GM12878 (cell line): ENCODE measurements at regions not wholly inside any gene's neighbourhood (a gene's known extent, or its start where the extent isn't known, plus 50 kb on each side); places are given as distances from the start of the nearest gene placed in this dataset.

ENCODE experiments used
- ATAC-seq: fragments of 200-7000 bp; cut with Tn5 transposase; 3 replicates; pipeline ENCODE4 v1.9.1; 2020; ENCODE audit warnings: mild to moderate bottlenecking, moderate library complexity
- BruUV-seq: library from RNA; stranded (reverse); fragments of 400-500 nt; replicated peaks from 2 replicates; lab custom pipeline; 2021; lab: Mats Ljungman, UMichigan
- CTCF ChIA-PET: fragments of 300-600 bp; sonication (Branson Sonifier 250); formaldehyde crosslinking; extraction: SDS; loops from one replicate; lab custom pipeline; 2021; ENCODE audit warnings: inconsistent platforms; lab: Yijun Ruan, JAX
- POLR2A ChIA-PET: fragments of 350-600 bp; formaldehyde crosslinking; extraction: SDS; loops from one replicate; lab custom pipeline; 2021; ENCODE audit warnings: inconsistent platforms; lab: Charles Lee
- RAD21 ChIA-PET: fragments of 300-600 bp; sonication (Branson Sonifier 250); formaldehyde crosslinking; loops from one replicate; lab custom pipeline; 2023; ENCODE audit warnings: antibody characterized with exemption; ENCODE audit not compliant: unreplicated experiment; lab: Charles Lee
- SMC1A ChIA-PET: fragments of 300-600 bp; sonication (Branson Sonifier 250); formaldehyde crosslinking; loops from one replicate; lab custom pipeline; 2023; ENCODE audit not compliant: unreplicated experiment, uncharacterized antibody; lab: Charles Lee
- DNase-seq: peaks from one replicate; pipeline ENCODE4 v3.0.0-alpha.2; 2011; ENCODE audit warnings: low read depth, low spot score
- FAIRE-seq: peaks from 3 replicates; lab custom pipeline; 2011; peaks lifted over from hg19 to GRCh38; lab: Jason Lieb, UNC
- H2AFZ ChIP-seq: 2 replicates; pipeline ENCODE4 v1.6.0; 2011; ENCODE audit warnings: low read depth, low read length, control low read depth; ENCODE audit not compliant: control insufficient read depth
- H3K27ac ChIP-seq: 2 replicates; pipeline ENCODE4 v1.5.1; 2011; ENCODE audit warnings: control low read depth; ENCODE audit not compliant: control insufficient read depth, insufficient read depth
- H3K27me3 ChIP-seq, 2 experiments: replicated peaks in 1 of 2; 2 replicates each; pipeline versions ENCODE4 v1.6.0 to v1.6.1; 2011; ENCODE audit warnings: low read length in 1 of 2; ENCODE audit not compliant: control insufficient read depth in 2 of 2, insufficient read depth in 2 of 2
- H3K36me3 ChIP-seq, 2 experiments: 2 replicates each; pipeline ENCODE4 v1.5.1; 2011; ENCODE audit warnings: low read length in 1 of 2; ENCODE audit not compliant: control insufficient read depth in 2 of 2, insufficient read depth in 2 of 2
- H3K4me1 ChIP-seq: 2 replicates; pipeline ENCODE4 v1.6.1; 2011; ENCODE audit warnings: mild to moderate bottlenecking, low read length, moderate library complexity, mixed read lengths; ENCODE audit not compliant: control insufficient read depth, insufficient read depth
- H3K4me2 ChIP-seq: 2 replicates; pipeline ENCODE4 v1.6.0; 2011; ENCODE audit warnings: control low read depth; ENCODE audit not compliant: control insufficient read depth, insufficient read depth
- H3K4me3 ChIP-seq: fragments of 200-600 bp; sonication (generic); 2 replicates; pipeline ENCODE4 v1.5.1; 2016
- H3K79me2 ChIP-seq: 2 replicates; pipeline ENCODE4 v1.6.0; 2011; ENCODE audit warnings: low read length; ENCODE audit not compliant: control insufficient read depth, insufficient read depth
- H3K9ac ChIP-seq: 2 replicates; pipeline ENCODE4 v1.8.0; 2011; ENCODE audit warnings: low read length, control low read depth, mixed read lengths; ENCODE audit not compliant: control insufficient read depth, insufficient read depth
- H3K9me3 ChIP-seq: replicated peaks from 3 replicates; pipeline ENCODE4 v1.5.1; 2011; ENCODE audit warnings: mild to moderate bottlenecking, low read length; ENCODE audit not compliant: control insufficient read depth, insufficient read depth
- H4K20me1 ChIP-seq: 2 replicates; pipeline ENCODE4 v1.6.0; 2011; ENCODE audit not compliant: control insufficient read depth, insufficient read depth
- ASH2L ChIP-seq: fragments of 300-600, 200-600 bp; sonication (generic); IDR thresholded peaks from 2 replicates; pipeline ENCODE4 v1.6.1; 2017; ENCODE audit warnings: low read depth, mild to moderate bottlenecking, borderline replicate concordance
- BCL3 ChIP-seq: IDR thresholded peaks from 2 replicates; pipeline ENCODE4 v1.6.1; 2011; ENCODE audit warnings: borderline replicate concordance, low read depth, mild to moderate bottlenecking, moderate library complexity, low read length; ENCODE audit not compliant: insufficient read depth, poor library complexity, severe bottlenecking
- EGR1 ChIP-seq, 2 experiments: IDR thresholded peaks; 1 replicate in 1 of 2; 2 replicates in 1 of 2; pipeline ENCODE4 v1.6.1; 2011 to 2012; ENCODE audit warnings: low read depth in 2 of 2, low read length in 2 of 2, borderline replicate concordance in 1 of 2, mild to moderate bottlenecking in 1 of 2, moderate library complexity in 1 of 2
- EP300 ChIP-seq, 2 experiments: fragments of 150-350 bp in 1 of 2; IDR thresholded peaks; 2 replicates each; pipeline ENCODE4 v1.6.1; 2011 to 2012; ENCODE audit warnings: low read depth in 2 of 2, low read length in 2 of 2, borderline replicate concordance in 1 of 2, improper control_type of control experiment in 1 of 2, inconsistent platforms in 1 of 2; ENCODE audit not compliant: control insufficient read depth in 1 of 2
- GATAD2B ChIP-seq: fragments of 450-650 bp; conservative IDR thresholded peaks from 2 replicates; pipeline ENCODE4 v1.6.1; 2017; ENCODE audit warnings: low read depth, mild to moderate bottlenecking, moderate library complexity
- KAT2A ChIP-seq: conservative IDR thresholded peaks from 2 replicates; pipeline ENCODE4 v1.6.1; 2011; ENCODE audit warnings: low read depth, low read length; ENCODE audit not compliant: control insufficient read depth
- MAX ChIP-seq: IDR thresholded peaks from 2 replicates; pipeline ENCODE4 v1.6.1; 2012; ENCODE audit warnings: low read depth, low read length, improper control_type of control experiment
- NR2F1 ChIP-seq: fragments of 450-650 bp; conservative IDR thresholded peaks from 2 replicates; pipeline ENCODE4 v1.6.1; 2017; ENCODE audit warnings: mild to moderate bottlenecking
- NRF1 ChIP-seq: conservative IDR thresholded peaks from 2 replicates; pipeline ENCODE4 v1.6.1; 2011; ENCODE audit warnings: mild to moderate bottlenecking, low read depth, low read length, improper control_type of control experiment
- SMARCA5 ChIP-seq: fragments of 450-650 bp; IDR thresholded peaks from 2 replicates; pipeline ENCODE4 v1.6.1; 2017; ENCODE audit warnings: mild to moderate bottlenecking
- SP1 ChIP-seq: IDR thresholded peaks from one replicate; pipeline ENCODE4 v1.6.1; 2011; ENCODE audit warnings: low read depth, low read length
- YBX1 ChIP-seq: fragments of 450-650 bp; IDR thresholded peaks from 2 replicates; pipeline ENCODE4 v1.6.1; 2016; ENCODE audit warnings: antibody characterized with exemption
- ZNF274 ChIP-seq: IDR thresholded peaks from one replicate; pipeline ENCODE4 v1.8.0; 2011; ENCODE audit not compliant: insufficient read length, insufficient read depth
- WGBS: methylation state at CpG from one replicate; pipeline ENCODE4 v1.1.6; 2016; ENCODE audit warnings: low lambda C conversion rate; ENCODE audit not compliant: insufficient replicate concordance, insufficient coverage; ENCODE audit errors: missing lambda C conversion rate; 5-methylcytosine and 5-hydroxymethylcytosine counted together
- in situ Hi-C: fragments of 300-500 bp; cut with MboI; formaldehyde crosslinking; loops from 9 replicates; pipeline ENCODE4 v1.14.3; 2018; ENCODE audit warnings: mixed read lengths
- intact Hi-C: fragments of 100-400 bp; cut with micrococcal nuclease; formaldehyde crosslinking; loops from one replicate; pipeline ENCODE4 v1.14.2; 2022; ENCODE audit not compliant: unreplicated experiment
- TF ChIP-seq, protein P1 (sequence below): fragments of 450-650 bp; IDR thresholded peaks from 2 replicates; pipeline ENCODE4 v1.6.1; 2017; ENCODE audit warnings: antibody characterized with exemption, mild to moderate bottlenecking, moderate library complexity

DNA sequence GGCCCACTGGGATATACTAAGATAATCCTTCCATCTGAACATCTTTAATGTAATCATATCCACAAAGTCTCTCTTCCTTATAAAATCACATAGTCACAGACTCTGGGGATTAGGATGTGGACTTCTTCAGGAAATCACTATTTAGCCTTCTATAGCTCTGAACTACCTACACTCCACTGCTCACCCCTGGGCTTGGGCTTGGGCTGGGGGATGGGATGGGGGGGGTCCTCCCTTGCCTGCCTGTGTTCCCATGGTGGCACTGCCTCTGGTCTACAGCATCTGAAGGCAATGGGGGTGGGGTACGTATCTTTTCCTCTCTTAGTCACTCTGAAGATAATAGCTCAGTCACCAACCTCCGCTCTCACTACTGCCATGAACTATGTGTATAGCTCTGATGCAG is 67.8 kb upstream of the SERTM1 start:
- BruUV-seq = no TSS peak

GRCh38 chr13:36608474-36608873 is 65.3 kb upstream of the SERTM1 start:
- 2% methylated on average over 4 of the region's 4 CpGs for WGBS
- in situ Hi-C loops = no loop called here

More for the DNA sequence above, 67.8 kb upstream of the SERTM1 start:
- H3K4me3 ChIP-seq = no peak overlapping the region
- ChIA-PET RAD21 (no interaction called here), POLR2A (no interaction called here), SMC1A (no interaction called here), CTCF (no interaction called here)
- no peaks in the 10 kb centered on the region for H3K27me3 ChIP-seq
- no peaks in the 10 kb centered on the region for H3K36me3 ChIP-seq
- DNase-seq (no peak), FAIRE-seq (no peak), ATAC-seq (no peak)
- no peaks in the 10 kb centered on the region for H3K9me3 ChIP-seq
- no peaks in the 10 kb centered on the region for H3K79me2 ChIP-seq
- in situ Hi-C loops = no loop called here
- no peaks in the 10 kb centered on the region for H4K20me1 ChIP-seq
- H3K4me2 ChIP-seq = no peak overlapping the region
- no peak overlapping the region for H3K27ac ChIP-seq
- no peak overlapping the region for H3K9ac ChIP-seq
- H3K4me1 ChIP-seq = no peaks in the 10 kb centered on the region
- no peak for TF ChIP-seq BCL3
- TF ChIP-seq NR2F1 = no peak
- 45% methylated on average over 2 of the region's 2 CpGs for WGBS
- no peak overlapping the region for H2AFZ ChIP-seq
- intact Hi-C loops = no loop called here

More at GRCh38 chr13:36608474-36608873, 65.3 kb upstream of the SERTM1 start:
- no peaks in the 10 kb centered on the region for H3K9me3 ChIP-seq
- SMC1A ChIA-PET = no interaction called here
- no peak overlapping the region for H3K4me2 ChIP-seq
- H3K79me2 ChIP-seq = no peaks in the 10 kb centered on the region
- intact Hi-C loops = no loop called here
- no peak overlapping the region for H2AFZ ChIP-seq
- CTCF ChIA-PET = no interaction called here
- ATAC-seq = no peak
- H3K4me3 ChIP-seq = no peak overlapping the region
- POLR2A ChIA-PET = no interaction called here
- TF ChIP-seq SMARCA5 = no peak
- no peak for TF ChIP-seq SP1
- TF ChIP-seq, protein P1, sequence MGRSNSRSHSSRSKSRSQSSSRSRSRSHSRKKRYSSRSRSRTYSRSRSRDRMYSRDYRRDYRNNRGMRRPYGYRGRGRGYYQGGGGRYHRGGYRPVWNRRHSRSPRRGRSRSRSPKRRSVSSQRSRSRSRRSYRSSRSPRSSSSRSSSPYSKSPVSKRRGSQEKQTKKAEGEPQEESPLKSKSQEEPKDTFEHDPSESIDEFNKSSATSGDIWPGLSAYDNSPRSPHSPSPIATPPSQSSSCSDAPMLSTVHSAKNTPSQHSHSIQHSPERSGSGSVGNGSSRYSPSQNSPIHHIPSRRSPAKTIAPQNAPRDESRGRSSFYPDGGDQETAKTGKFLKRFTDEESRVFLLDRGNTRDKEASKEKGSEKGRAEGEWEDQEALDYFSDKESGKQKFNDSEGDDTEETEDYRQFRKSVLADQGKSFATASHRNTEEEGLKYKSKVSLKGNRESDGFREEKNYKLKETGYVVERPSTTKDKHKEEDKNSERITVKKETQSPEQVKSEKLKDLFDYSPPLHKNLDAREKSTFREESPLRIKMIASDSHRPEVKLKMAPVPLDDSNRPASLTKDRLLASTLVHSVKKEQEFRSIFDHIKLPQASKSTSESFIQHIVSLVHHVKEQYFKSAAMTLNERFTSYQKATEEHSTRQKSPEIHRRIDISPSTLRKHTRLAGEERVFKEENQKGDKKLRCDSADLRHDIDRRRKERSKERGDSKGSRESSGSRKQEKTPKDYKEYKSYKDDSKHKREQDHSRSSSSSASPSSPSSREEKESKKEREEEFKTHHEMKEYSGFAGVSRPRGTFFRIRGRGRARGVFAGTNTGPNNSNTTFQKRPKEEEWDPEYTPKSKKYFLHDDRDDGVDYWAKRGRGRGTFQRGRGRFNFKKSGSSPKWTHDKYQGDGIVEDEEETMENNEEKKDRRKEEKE = no peak
- no peak for TF ChIP-seq GATAD2B
- no peak for TF ChIP-seq EGR1 (IDR thresholded peaks at IDR 0.05; ENCODE audit: borderline replicate concordance in 1 of 2, low read depth in 2 of 2, low read length in 2 of 2)
- no peak for TF ChIP-seq ASH2L
- no peak for TF ChIP-seq YBX1
- TF ChIP-seq EP300 (IDR thresholded peaks at IDR 0.05; ENCODE audit: borderline replicate concordance in 1 of 2, control insufficient read depth in 1 of 2, low read depth in 2 of 2, low read length in 2 of 2) = no peak
- no peak for TF ChIP-seq KAT2A
- TF ChIP-seq NRF1 = no peak
- TF ChIP-seq MAX = no peak
- TF ChIP-seq ZNF274 = no peak
- TF ChIP-seq, all 136 proteins: peak for 0
- FAIRE-seq (no peak), DNase-seq (no peak)
- H3K27me3 ChIP-seq = no peaks in the 10 kb centered on the region
- no peak overlapping the region for H3K9ac ChIP-seq
- no TSS peak for BruUV-seq
- no peaks in the 10 kb centered on the region for H3K36me3 ChIP-seq
- no peak overlapping the region for H3K27ac ChIP-seq
- RAD21 ChIA-PET = no interaction called here
- H4K20me1 ChIP-seq = no peaks in the 10 kb centered on the region
- H3K4me1 ChIP-seq = no peaks in the 10 kb centered on the region
